Astrocyte of the cerebellum (primary cell): ENCODE measurements at regions not wholly inside any gene's neighbourhood (a gene's known extent, or its start where the extent isn't known, plus 50 kb on each side); places are given as distances from the start of the nearest gene placed in this dataset.
A peak's percentile ranks its signal among the peaks of the same experiment; 100 is the strongest.
"Not testable (repeated sequence)": the region's sequence is repeated elsewhere in the genome, so short reads cannot be mapped to it uniquely, and the experiment has no call there.

Experiments
- DNase-seq: peaks from one replicate; pipeline ENCODE4 v3.0.0-alpha.2; 2011; ENCODE audit warnings: low read depth
- H3K4me3 ChIP-seq: 2 replicates; pipeline ENCODE4 v1.5.1; 2011; ENCODE audit warnings: mild to moderate bottlenecking, low read depth, low read length, moderate library complexity
- CTCF ChIP-seq: IDR thresholded peaks from 2 replicates; pipeline ENCODE4 v1.5.1; 2012; ENCODE audit warnings: low read length, low read depth, moderate library complexity, mild to moderate bottlenecking; ENCODE audit errors: missing control alignments
- in situ Hi-C: cut with HindIII; loops from 2 replicates; pipeline ENCODE4 v1.10.0; 2017; ENCODE audit warnings: low sequenced_read_pairs

DNA sequence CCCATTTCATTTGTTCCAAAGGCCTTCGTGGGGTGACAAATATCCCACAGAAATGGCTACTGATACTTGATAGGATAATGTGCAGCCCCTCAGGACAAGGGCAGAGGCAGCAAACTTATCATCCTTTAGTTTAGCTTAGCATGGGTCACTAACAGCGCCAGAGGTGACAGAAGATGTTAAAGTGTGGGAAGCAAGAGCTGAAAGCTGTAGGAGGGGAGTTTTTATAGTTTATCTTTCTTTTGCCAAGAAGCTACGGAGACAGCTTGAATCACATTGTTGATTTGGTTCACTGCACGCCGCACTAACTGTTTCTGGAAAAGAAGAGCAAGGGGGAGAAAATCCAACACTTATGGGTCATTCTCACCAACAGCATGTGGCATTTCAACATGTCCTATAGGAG lies 773.9 kb upstream of the MMS22L start:
- in situ Hi-C loops: no loop called here
- TF ChIP-seq CTCF: no peak
- no peak overlapping the region for H3K4me3 ChIP-seq
- DNase-seq: peak; percentile 23

- no peak overlapping the region for H3K4me3 ChIP-seq
- no peak for TF ChIP-seq CTCF
- DNase-seq: no peak
- in situ Hi-C loops: no loop called here
Observed at GRCh38 chr6:98067375-98067774, 767.0 kb upstream of the POU3F2 start.

GRCh38 chr6:98088537-98088936 lies 745.8 kb upstream of the POU3F2 start:
- in situ Hi-C loops, DNase-seq: not testable (repeated sequence)

GRCh38 chr6:98092331-98092730 lies 742.0 kb upstream of the POU3F2 start:
- TF ChIP-seq CTCF: no peak
- DNase-seq: no peak
- in situ Hi-C loops: no loop called here
- no peak overlapping the region for H3K4me3 ChIP-seq

More at GRCh38 chr6:98088537-98088936, 745.8 kb upstream of the POU3F2 start:
- H3K4me3 ChIP-seq: not testable (repeated sequence)

- DNase-seq: no peak
- in situ Hi-C loops: no loop called here
- H3K4me3 ChIP-seq: no peak overlapping the region
- TF ChIP-seq CTCF: no peak
Observed at GRCh38 chr6:98094696-98095095, 739.7 kb upstream of the POU3F2 start.

DNA sequence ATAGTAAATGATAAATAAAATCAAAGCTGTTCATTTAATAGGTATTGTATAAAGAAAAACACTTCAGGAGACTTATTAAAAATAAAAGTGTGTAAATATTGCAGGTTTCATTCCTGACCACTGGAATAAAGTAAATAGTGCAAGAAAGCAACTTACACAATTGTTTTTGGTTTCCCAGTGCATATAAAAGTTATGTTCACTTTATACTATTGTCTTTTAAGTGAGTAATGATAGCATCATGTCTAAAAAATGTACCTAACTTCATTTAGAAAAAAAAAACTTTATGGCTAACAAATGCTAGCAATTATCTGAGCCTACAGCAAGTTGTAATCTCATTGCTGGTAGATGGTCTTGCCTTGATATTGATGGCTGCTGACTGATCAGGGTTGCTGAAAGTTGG lies 726.6 kb upstream of the POU3F2 start:
- DNase-seq: no peak
- no peak overlapping the region for H3K4me3 ChIP-seq
- in situ Hi-C loops: no loop called here
- no peak for TF ChIP-seq CTCF

DNA sequence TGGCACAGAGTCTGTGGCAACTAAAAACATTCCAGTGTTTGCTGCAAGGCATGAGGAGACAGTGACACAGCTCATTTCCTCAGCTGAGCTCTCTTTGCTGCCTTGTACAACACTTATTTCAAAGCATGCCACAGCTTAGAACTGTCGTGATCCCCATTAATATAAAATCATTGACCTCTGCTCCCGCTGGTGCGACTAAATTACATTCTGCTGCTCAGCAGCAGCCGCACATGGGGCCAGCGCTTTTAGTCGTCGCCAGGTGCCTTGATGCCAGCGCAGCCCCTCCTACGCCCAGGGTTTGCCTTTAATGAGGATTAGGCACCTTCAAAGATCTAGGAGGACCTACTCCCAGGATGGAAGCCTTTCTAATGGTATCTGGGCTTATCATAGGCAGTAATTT lies 717.9 kb upstream of the POU3F2 start:
- DNase-seq: no peak
- in situ Hi-C loops: no loop called here
- no peak overlapping the region for H3K4me3 ChIP-seq
- no peak for TF ChIP-seq CTCF
